ENCODE measurements at regions not wholly inside any gene's neighbourhood (a gene's known extent, or its start where the extent isn't known, plus 50 kb on each side); places are given as distances from the start of the nearest gene placed in this dataset.
"Not testable (repeated sequence)": the region's sequence is repeated elsewhere in the genome, so short reads cannot be mapped to it uniquely, and the experiment has no call there.

GRCh38 chr20:26086195-26086594, 389.5 kb upstream of the ZNF337 start:
- TF ChIP-seq CTCF (conservative IDR thresholded peaks at IDR 0.05; ENCODE audit: low read depth, low read length); EZH2 (IDR thresholded peaks at IDR 0.05; ENCODE audit: borderline replicate concordance, low read depth, low read length, poor library complexity, severe bottlenecking): not testable (repeated sequence)
